ENCODE measurements at regions not wholly inside any gene's neighbourhood (a gene's known extent, or its start where the extent isn't known, plus 50 kb on each side); places are given as distances from the start of the nearest gene placed in this dataset.
A peak's percentile ranks its signal among the peaks of the same experiment; 100 is the strongest.

- POLR2A ChIA-PET: no interaction called here
- no peaks in the 10 kb centered on the region for H3K27me3 ChIP-seq (replicated peaks; ENCODE audit: control insufficient read depth, insufficient read depth, low read length)
- H3K36me3 ChIP-seq (ENCODE audit: control insufficient read depth, insufficient read depth, low read length): no peaks in the 10 kb centered on the region
- CTCF ChIA-PET: interaction anchor here (0.5 kb wide), 1 partner anchor 255 kb away, joined by 3 read pairs; no protein-coding TSS in a partner anchor
- BruUV-seq (replicated peaks): no TSS peak
- peaks cover 5% of the 10 kb centered on the region for H3K4me1 Mint-ChIP-seq (ENCODE audit: low read depth, unreplicated experiment)
- DNase-seq: no peak
- intact Hi-C loops (cut with micrococcal nuclease; ENCODE audit: unreplicated experiment): no loop called here
- no peak for TF ChIP-seq CTCF (IDR thresholded peaks at IDR 0.05; ENCODE audit: insufficient read depth in 1 of 2, low read depth in 1 of 2, low read length in 1 of 2, severe bottlenecking in 1 of 2, unreplicated experiment in 1 of 2)
- H3K27ac Mint-ChIP-seq (ENCODE audit: unreplicated experiment): no peak overlapping the region
- no peaks in the 10 kb centered on the region for H3K4me1 ChIP-seq
- H3K9me3 Mint-ChIP-seq (ENCODE audit: unreplicated experiment): no peaks in the 10 kb centered on the region
- H3K9me3 ChIP-seq: no peaks in the 10 kb centered on the region
- H3K36me3 Mint-ChIP-seq (ENCODE audit: insufficient read depth, unreplicated experiment): no peaks in the 10 kb centered on the region
- H3K27me3 Mint-ChIP-seq (ENCODE audit: insufficient read depth, unreplicated experiment): no peaks in the 10 kb centered on the region
- no peak overlapping the region for H3K4me3 Mint-ChIP-seq (ENCODE audit: unreplicated experiment)
- H3K4me3 ChIP-seq (ENCODE audit: low read depth, low read length): no peak overlapping the region
Observed at GRCh38 chr7:81197266-81197665, 278.4 kb upstream of the SEMA3C start.

GRCh38 chr7:81195033-81195432 lies 276.2 kb upstream of the SEMA3C start:
- ChIA-PET POLR2A (no interaction called here), CTCF (no interaction called here)
- no peak overlapping the region for H3K27ac Mint-ChIP-seq (ENCODE audit: unreplicated experiment)
- DNase-seq: peak in 1 of 2 experiments; percentile 5
- no peak overlapping the region for H3K4me3 Mint-ChIP-seq (ENCODE audit: unreplicated experiment)
- intact Hi-C loops (cut with micrococcal nuclease; ENCODE audit: unreplicated experiment): no loop called here
- H3K27me3 Mint-ChIP-seq (ENCODE audit: insufficient read depth, unreplicated experiment): no peaks in the 10 kb centered on the region
- TF ChIP-seq CTCF (IDR thresholded peaks at IDR 0.05; ENCODE audit: insufficient read depth in 1 of 2, low read depth in 1 of 2, low read length in 1 of 2, severe bottlenecking in 1 of 2, unreplicated experiment in 1 of 2): no peak
- no peaks in the 10 kb centered on the region for H3K9me3 ChIP-seq
- no peaks in the 10 kb centered on the region for H3K27me3 ChIP-seq (replicated peaks; ENCODE audit: control insufficient read depth, insufficient read depth, low read length)
- no peaks in the 10 kb centered on the region for H3K9me3 Mint-ChIP-seq (ENCODE audit: unreplicated experiment)
- no peaks in the 10 kb centered on the region for H3K36me3 ChIP-seq (ENCODE audit: control insufficient read depth, insufficient read depth, low read length)
- H3K4me3 ChIP-seq (ENCODE audit: low read depth, low read length): no peak overlapping the region
- BruUV-seq (replicated peaks): no TSS peak
- H3K36me3 Mint-ChIP-seq (ENCODE audit: insufficient read depth, unreplicated experiment): no peaks in the 10 kb centered on the region
- peaks cover 5% of the 10 kb centered on the region for H3K4me1 Mint-ChIP-seq (ENCODE audit: low read depth, unreplicated experiment)
- no peaks in the 10 kb centered on the region for H3K4me1 ChIP-seq

GRCh38 chr7:81190997-81191768 lies 272.3 kb upstream of the SEMA3C start:
- CTCF ChIA-PET: no interaction called here
- no peak overlapping the region for H3K27ac Mint-ChIP-seq (ENCODE audit: unreplicated experiment)

More at GRCh38 chr7:81190997-81191768, 272.3 kb upstream of the SEMA3C start:
- no peaks in the 10 kb centered on the region for H3K27me3 ChIP-seq (replicated peaks; ENCODE audit: control insufficient read depth, insufficient read depth, low read length)
- no peaks in the 10 kb centered on the region for H3K36me3 ChIP-seq (ENCODE audit: control insufficient read depth, insufficient read depth, low read length)
- no peaks in the 10 kb centered on the region for H3K9me3 ChIP-seq
- DNase-seq: no peak
- no peaks in the 10 kb centered on the region for H3K27me3 Mint-ChIP-seq (ENCODE audit: insufficient read depth, unreplicated experiment)
- intact Hi-C loops (cut with micrococcal nuclease; ENCODE audit: unreplicated experiment): no loop called here
- H3K4me3 ChIP-seq (ENCODE audit: low read depth, low read length): no peak overlapping the region
- POLR2A ChIA-PET: no interaction called here
- H3K36me3 Mint-ChIP-seq (ENCODE audit: insufficient read depth, unreplicated experiment): no peaks in the 10 kb centered on the region
- no peaks in the 10 kb centered on the region for H3K9me3 Mint-ChIP-seq (ENCODE audit: unreplicated experiment)
- no peak overlapping the region for H3K4me3 Mint-ChIP-seq (ENCODE audit: unreplicated experiment)
- peaks cover 5% of the 10 kb centered on the region for H3K4me1 Mint-ChIP-seq (ENCODE audit: low read depth, unreplicated experiment)
- no peaks in the 10 kb centered on the region for H3K4me1 ChIP-seq
- TF ChIP-seq CTCF (IDR thresholded peaks at IDR 0.05; ENCODE audit: insufficient read depth in 1 of 2, low read depth in 1 of 2, low read length in 1 of 2, severe bottlenecking in 1 of 2, unreplicated experiment in 1 of 2): no peak
- no TSS peak for BruUV-seq (replicated peaks)
